Upper lobe of right lung (tissue), 1 donor: ENCODE measurements at regions not wholly inside any gene's neighbourhood (a gene's known extent, or its start where the extent isn't known, plus 50 kb on each side); places are given as distances from the start of the nearest gene placed in this dataset.
A peak's percentile ranks its signal among the peaks of the same experiment; 100 is the strongest.

Experiments
- ATAC-seq: fragments of 200-7000 bp; cut with Tn5 transposase; one replicate; pipeline ENCODE4 v1.9.1; 2020; ENCODE audit warnings: mild to moderate bottlenecking, moderate library complexity
- DNase-seq: peaks from one replicate; pipeline ENCODE4 v3.0.0-alpha.2; 2020
- H3K27ac ChIP-seq: fragments of 200-600 bp; one replicate; pipeline ENCODE4 v1.8.0; 2022
- H3K27me3 ChIP-seq: fragments of 200-600 bp; one replicate; pipeline ENCODE4 v1.8.0; 2022; ENCODE audit warnings: mild to moderate bottlenecking
- H3K36me3 ChIP-seq: fragments of 200-600 bp; one replicate; pipeline ENCODE4 v1.8.0; 2022
- H3K4me1 ChIP-seq: fragments of 200-600 bp; one replicate; pipeline ENCODE4 v1.8.0; 2022
- H3K4me3 ChIP-seq: fragments of 200-600 bp; one replicate; pipeline ENCODE4 v1.8.0; 2022; ENCODE audit warnings: mild to moderate bottlenecking
- H3K9me3 ChIP-seq: fragments of 200-600 bp; one replicate; pipeline ENCODE4 v1.8.0; 2022
- intact Hi-C: fragments of 100-400 bp; cut with DNase I; formaldehyde crosslinking; loops from one replicate; pipeline ENCODE4 v1.11.0; 2022
- TF ChIP-seq, protein P1 (sequence below): fragments of 200-600 bp; IDR thresholded peaks from one replicate; pipeline ENCODE4 v1.8.0; 2022; ENCODE audit warnings: antibody characterized with exemption
- donor health status: DM: no; HTN: yes; CAD: no; lungs with severe emphysema.

DNA sequence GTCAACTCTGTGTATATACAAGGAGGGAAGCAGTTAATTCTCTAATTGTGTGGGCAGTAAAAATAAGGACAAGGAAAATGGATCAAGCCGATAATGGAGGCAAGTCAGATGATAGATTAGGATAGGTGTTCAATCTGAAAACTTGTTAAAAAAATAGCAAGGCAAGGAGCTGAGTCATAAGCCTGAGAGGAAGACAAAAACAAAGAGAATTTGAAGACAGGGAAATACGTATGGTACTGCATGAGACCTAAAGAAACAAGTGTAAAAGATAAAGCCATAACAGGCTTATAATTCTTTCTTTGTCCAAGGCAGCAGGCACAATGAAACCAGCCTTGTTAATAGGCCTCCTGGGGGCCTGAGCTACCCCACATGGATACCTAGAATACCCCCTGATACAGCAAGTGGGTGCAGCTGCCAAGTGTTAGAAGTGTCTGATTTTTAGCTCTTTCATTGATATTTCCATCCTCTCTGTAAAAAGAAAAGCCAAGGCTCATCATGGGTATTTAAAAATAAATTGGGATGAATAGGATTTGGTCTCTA, 1570.6 kb upstream of the LRRTM3 start:
- Histone ChIP-seq H3K9me3 (no peaks in the 10 kb centered on the region), H3K4me3 (no peak overlapping the region), H3K27ac (no peak overlapping the region), H3K27me3 (no peaks in the 10 kb centered on the region), H3K4me1 (no peaks in the 10 kb centered on the region), H3K36me3 (no peaks in the 10 kb centered on the region)
- intact Hi-C loops: no loop called here
- TF ChIP-seq, protein P1, sequence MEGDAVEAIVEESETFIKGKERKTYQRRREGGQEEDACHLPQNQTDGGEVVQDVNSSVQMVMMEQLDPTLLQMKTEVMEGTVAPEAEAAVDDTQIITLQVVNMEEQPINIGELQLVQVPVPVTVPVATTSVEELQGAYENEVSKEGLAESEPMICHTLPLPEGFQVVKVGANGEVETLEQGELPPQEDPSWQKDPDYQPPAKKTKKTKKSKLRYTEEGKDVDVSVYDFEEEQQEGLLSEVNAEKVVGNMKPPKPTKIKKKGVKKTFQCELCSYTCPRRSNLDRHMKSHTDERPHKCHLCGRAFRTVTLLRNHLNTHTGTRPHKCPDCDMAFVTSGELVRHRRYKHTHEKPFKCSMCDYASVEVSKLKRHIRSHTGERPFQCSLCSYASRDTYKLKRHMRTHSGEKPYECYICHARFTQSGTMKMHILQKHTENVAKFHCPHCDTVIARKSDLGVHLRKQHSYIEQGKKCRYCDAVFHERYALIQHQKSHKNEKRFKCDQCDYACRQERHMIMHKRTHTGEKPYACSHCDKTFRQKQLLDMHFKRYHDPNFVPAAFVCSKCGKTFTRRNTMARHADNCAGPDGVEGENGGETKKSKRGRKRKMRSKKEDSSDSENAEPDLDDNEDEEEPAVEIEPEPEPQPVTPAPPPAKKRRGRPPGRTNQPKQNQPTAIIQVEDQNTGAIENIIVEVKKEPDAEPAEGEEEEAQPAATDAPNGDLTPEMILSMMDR: no peak
- DNase-seq (no peak), ATAC-seq (no peak)

DNA sequence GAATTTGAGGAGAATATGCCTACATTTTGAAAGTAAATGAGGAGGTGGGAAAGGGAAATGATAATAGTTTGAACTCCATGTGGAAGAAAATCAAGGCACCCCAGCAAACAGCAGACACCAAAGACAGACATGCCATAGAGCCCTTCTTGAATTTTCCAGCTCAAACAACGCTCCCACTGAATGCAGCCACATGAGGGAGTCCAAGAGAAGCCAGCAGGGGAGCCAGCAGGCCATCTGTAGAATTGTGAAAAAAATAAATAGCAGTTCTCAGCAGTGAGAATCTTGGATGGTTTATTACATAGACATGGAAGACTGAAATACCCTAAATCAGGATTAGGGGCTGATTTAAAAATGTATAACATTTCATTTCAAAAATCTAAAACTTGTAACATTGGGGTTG, 1567.3 kb upstream of the LRRTM3 start:
- TF ChIP-seq, protein P1: peak; percentile 31

DNA sequence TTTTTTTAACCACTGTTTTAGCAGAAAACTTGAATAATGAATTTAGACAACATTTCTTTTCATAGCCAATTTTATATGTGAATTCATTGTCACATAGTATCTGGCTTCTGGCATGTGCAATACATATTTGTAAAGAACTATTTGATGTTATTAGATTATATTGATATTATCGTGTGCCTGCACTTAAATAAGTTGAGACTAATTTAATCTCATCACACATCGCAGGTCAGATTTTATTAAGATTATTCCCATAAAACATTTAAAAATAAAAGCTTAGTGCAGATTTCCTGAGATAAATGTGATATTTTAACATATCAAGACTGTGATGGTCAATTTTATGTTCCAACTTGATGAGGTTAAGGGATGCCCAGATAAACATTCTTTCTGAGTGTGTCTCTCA, 1565.3 kb upstream of the LRRTM3 start:
- intact Hi-C loops: no loop called here
- Histone ChIP-seq H3K27me3 (no peaks in the 10 kb centered on the region), H3K9me3 (no peaks in the 10 kb centered on the region), H3K4me1 (no peaks in the 10 kb centered on the region), H3K36me3 (no peaks in the 10 kb centered on the region), H3K4me3 (no peak overlapping the region), H3K27ac (no peak overlapping the region)
- TF ChIP-seq, protein P1: no peak
- no peak for DNase-seq
- ATAC-seq: no peak

More for the DNA sequence above, 1567.3 kb upstream of the LRRTM3 start:
- H3K36me3 ChIP-seq: no peaks in the 10 kb centered on the region
- H3K4me3 ChIP-seq: no peak overlapping the region
- no peak overlapping the region for H3K27ac ChIP-seq
- peak; percentile 29 for ATAC-seq
- intact Hi-C loops: no loop called here
- no peaks in the 10 kb centered on the region for H3K4me1 ChIP-seq
- H3K27me3 ChIP-seq: no peaks in the 10 kb centered on the region
- H3K9me3 ChIP-seq: no peaks in the 10 kb centered on the region
- DNase-seq: no peak

DNA sequence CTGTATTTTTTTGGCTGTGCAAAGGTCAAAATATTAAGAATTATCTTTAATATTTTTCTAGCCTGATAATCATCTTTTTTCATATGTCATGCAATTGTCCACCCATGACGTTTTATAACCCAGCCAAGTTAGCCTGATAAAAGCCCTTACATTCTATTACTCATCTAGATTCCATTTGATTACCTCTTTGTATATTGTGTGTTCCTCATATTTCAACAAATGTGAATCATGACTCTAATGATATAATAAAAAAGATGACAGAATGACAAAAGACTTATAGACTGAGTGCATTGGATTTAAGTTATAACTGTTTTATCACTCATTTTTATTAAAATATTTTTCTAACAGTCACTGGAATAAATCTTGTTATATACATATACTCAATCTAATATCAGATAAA, 1560.0 kb upstream of the LRRTM3 start:
- ATAC-seq (no peak), DNase-seq (no peak)
- Histone ChIP-seq H3K27ac (no peak overlapping the region), H3K36me3 (no peaks in the 10 kb centered on the region), H3K9me3 (no peaks in the 10 kb centered on the region), H3K27me3 (no peaks in the 10 kb centered on the region), H3K4me3 (no peak overlapping the region), H3K4me1 (no peaks in the 10 kb centered on the region)
- intact Hi-C loops: no loop called here
- TF ChIP-seq, protein P1: no peak

DNA sequence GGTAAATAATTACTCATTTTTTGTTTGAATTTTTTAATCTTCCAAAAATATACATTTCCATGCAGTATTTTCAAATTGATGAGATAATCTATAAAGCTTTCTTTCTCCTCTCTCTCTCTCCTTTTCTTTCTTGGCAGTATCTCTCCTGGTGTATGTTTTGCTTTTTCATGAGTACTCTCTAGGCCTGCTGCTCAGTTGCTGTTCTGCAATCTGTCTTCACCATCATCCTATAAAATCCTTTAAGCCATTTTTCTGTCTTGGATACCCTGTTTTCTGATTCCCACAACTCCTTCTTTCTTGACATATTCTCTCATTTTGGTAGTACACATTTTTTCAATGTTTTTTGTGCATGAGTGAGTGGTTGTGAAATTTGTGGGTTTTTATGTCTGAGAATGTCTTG, 1558.1 kb upstream of the LRRTM3 start:
- TF ChIP-seq, protein P1: no peak
- H3K4me3 ChIP-seq: no peak overlapping the region
- intact Hi-C loops: no loop called here
- DNase-seq: no peak
- H3K9me3 ChIP-seq: no peaks in the 10 kb centered on the region
- no peak for ATAC-seq
- H3K27ac ChIP-seq: no peak overlapping the region
- H3K27me3 ChIP-seq: no peaks in the 10 kb centered on the region
- no peaks in the 10 kb centered on the region for H3K4me1 ChIP-seq
- no peaks in the 10 kb centered on the region for H3K36me3 ChIP-seq

DNA sequence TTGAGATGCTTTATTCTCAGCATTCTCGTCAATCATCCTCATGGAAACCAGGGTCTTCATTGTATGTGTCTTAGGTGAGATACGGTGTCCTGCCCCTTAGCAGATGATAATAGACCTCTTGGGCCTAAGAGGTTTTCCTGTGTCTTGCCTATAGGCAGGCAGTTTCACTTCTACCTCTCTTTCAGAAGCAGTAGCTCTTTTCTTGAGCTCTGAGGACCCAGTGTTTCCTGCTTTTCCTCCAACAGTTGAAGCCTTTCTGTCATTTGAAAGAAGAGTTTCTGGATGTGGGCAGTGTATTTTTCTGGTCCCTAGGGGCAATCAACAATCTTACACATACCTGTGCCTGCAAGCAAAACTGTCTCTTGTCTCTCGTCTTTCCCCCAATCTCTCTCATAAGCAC, 1550.3 kb upstream of the LRRTM3 start:
- no peaks in the 10 kb centered on the region for H3K9me3 ChIP-seq
- no peaks in the 10 kb centered on the region for H3K36me3 ChIP-seq
- H3K27ac ChIP-seq: no peak overlapping the region
- intact Hi-C loops: no loop called here
- ATAC-seq: no peak
- TF ChIP-seq, protein P1: no peak
- no peaks in the 10 kb centered on the region for H3K27me3 ChIP-seq
- no peak for DNase-seq
- no peak overlapping the region for H3K4me3 ChIP-seq
- no peaks in the 10 kb centered on the region for H3K4me1 ChIP-seq
